ENCODE measurements at regions not wholly inside any gene's neighbourhood (a gene's known extent, or its start where the extent isn't known, plus 50 kb on each side); places are given as distances from the start of the nearest gene placed in this dataset.

DNA sequence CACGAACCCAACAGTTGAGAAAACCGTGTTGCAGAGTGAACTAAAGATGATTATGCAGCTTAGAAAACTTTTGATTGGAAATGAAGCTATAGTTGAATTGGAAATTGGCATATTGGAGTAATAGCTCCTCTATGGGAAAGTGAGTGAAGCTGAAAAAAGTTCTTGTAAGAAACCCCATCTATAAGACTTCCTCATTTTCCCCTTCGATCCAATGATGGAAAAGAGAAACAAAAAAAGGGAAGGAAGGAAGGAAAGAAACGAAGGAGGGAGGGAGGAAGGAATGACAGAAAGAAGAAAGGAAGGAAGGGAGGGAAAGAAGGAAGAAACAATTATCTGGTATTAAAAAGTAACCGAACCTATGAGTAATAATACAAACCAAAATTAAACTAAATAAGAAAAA lies 791.8 kb upstream of the NR2F2 start:
- TF ChIP-seq CTCF (IDR thresholded peaks at IDR 0.05): no peak
- no peak for TF ChIP-seq POLR2A (IDR thresholded peaks at IDR 0.05)
- no peak for TF ChIP-seq POLR2AphosphoS5 (IDR thresholded peaks at IDR 0.05)
